HFFc6 (cell line): ENCODE measurements at regions not wholly inside any gene's neighbourhood (a gene's known extent, or its start where the extent isn't known, plus 50 kb on each side); places are given as distances from the start of the nearest gene placed in this dataset.

Experiments used
- DNase-seq: peaks from one replicate; pipeline ENCODE4 v3.0.0-alpha.2; 2018
- H3K27ac Mint-ChIP-seq: 2 replicates; pipeline ENCODE4 v1.8.0; 2020; ENCODE audit warnings: mild to moderate bottlenecking, mixed read lengths
- H3K27me3 Mint-ChIP-seq: 2 replicates; pipeline ENCODE4 v1.8.0; 2021; ENCODE audit warnings: mild to moderate bottlenecking, moderate library complexity, mixed read lengths; ENCODE audit not compliant: insufficient read depth
- H3K36me3 Mint-ChIP-seq: 2 replicates; pipeline ENCODE4 v1.8.0; 2021; ENCODE audit warnings: low read depth, mixed read lengths
- H3K4me1 Mint-ChIP-seq: 2 replicates; pipeline ENCODE4 v1.8.0; 2020; ENCODE audit warnings: low read depth, mixed read lengths
- H3K4me3 Mint-ChIP-seq: 2 replicates; pipeline ENCODE4 v1.8.0; 2020; ENCODE audit warnings: mild to moderate bottlenecking, moderate library complexity, mixed read lengths
- H3K9me3 Mint-ChIP-seq: 2 replicates; pipeline ENCODE4 v1.8.0; 2020; ENCODE audit warnings: mild to moderate bottlenecking, mixed read lengths
- CTCF ChIP-seq: fragments of 200-600 bp; sonication (generic); IDR thresholded peaks from 2 replicates; pipeline ENCODE4 v1.5.0; 2021; ENCODE audit warnings: antibody characterized with exemption, mild to moderate bottlenecking

- DNase-seq = no peak
- peaks cover 17% of the 10 kb centered on the region for H3K4me1 Mint-ChIP-seq
- H3K36me3 Mint-ChIP-seq = peaks cover 24% of the 10 kb centered on the region
- no peak overlapping the region for H3K27ac Mint-ChIP-seq
- no peak for TF ChIP-seq CTCF
- H3K4me3 Mint-ChIP-seq = no peak overlapping the region
- H3K9me3 Mint-ChIP-seq = peaks cover 3% of the 10 kb centered on the region; the same call in 1 of the 2 replicates
- peaks cover 1% of the 10 kb centered on the region; the same call in 1 of the 2 replicates for H3K27me3 Mint-ChIP-seq
Observed at GRCh38 chr4:114335339-114335738, 263.3 kb upstream of the UGT8 start.

GRCh38 chr4:114343015-114343414 lies 255.6 kb upstream of the UGT8 start:
- no peak for DNase-seq
- TF ChIP-seq CTCF = no peak
- Mint-ChIP-seq H3K27ac (no peak overlapping the region), H3K36me3 (peaks cover 12% of the 10 kb centered on the region), H3K4me3 (no peak overlapping the region), H3K4me1 (no peaks in the 10 kb centered on the region; the same call in 1 of the 2 replicates), H3K27me3 (no peaks in the 10 kb centered on the region), H3K9me3 (no peaks in the 10 kb centered on the region)

- peak overlapping the region; percentile 17 for H3K4me3 Mint-ChIP-seq
- peaks cover 35% of the 10 kb centered on the region for H3K36me3 Mint-ChIP-seq
- DNase-seq = peak; percentile 53
- no peaks in the 10 kb centered on the region for H3K27me3 Mint-ChIP-seq
- H3K27ac Mint-ChIP-seq = peak overlapping the region; percentile 32
- H3K4me1 Mint-ChIP-seq = peaks cover 23% of the 10 kb centered on the region
- no peak for TF ChIP-seq CTCF
- peaks cover 21% of the 10 kb centered on the region for H3K9me3 Mint-ChIP-seq
Observed at GRCh38 chr4:114349543-114350175, 248.9 kb upstream of the UGT8 start.

- no peak for TF ChIP-seq CTCF
- Mint-ChIP-seq H3K9me3 (peaks cover 4% of the 10 kb centered on the region), H3K36me3 (peaks cover 19% of the 10 kb centered on the region), H3K4me3 (no peak overlapping the region), H3K4me1 (peaks cover 38% of the 10 kb centered on the region), H3K27me3 (no peaks in the 10 kb centered on the region), H3K27ac (no peak overlapping the region)
- no peak for DNase-seq
Observed at GRCh38 chr4:114358901-114359300, 239.7 kb upstream of the UGT8 start.

- peaks cover 60% of the 10 kb centered on the region for H3K4me1 Mint-ChIP-seq
- no peaks in the 10 kb centered on the region for H3K27me3 Mint-ChIP-seq
- no peak for DNase-seq
- no peak for TF ChIP-seq CTCF
- peak overlapping the region; percentile 81 for H3K4me3 Mint-ChIP-seq
- no peaks in the 10 kb centered on the region for H3K9me3 Mint-ChIP-seq
- H3K36me3 Mint-ChIP-seq = peaks cover 14% of the 10 kb centered on the region; the same call in 1 of the 2 replicates
- H3K27ac Mint-ChIP-seq = peak overlapping the region; percentile 50
Observed at GRCh38 chr4:114361249-114361648, 237.4 kb upstream of the UGT8 start.
